ENCODE measurements at regions not wholly inside any gene's neighbourhood (a gene's known extent, or its start where the extent isn't known, plus 50 kb on each side); places are given as distances from the start of the nearest gene placed in this dataset.

GRCh38 chr18:72233106-72233505 lies 311.0 kb downstream of the CBLN2 start:
- CTCF ChIA-PET = no interaction called here
- Histone ChIP-seq H3K36me3 (ENCODE audit: control insufficient read depth, insufficient read depth, low read length) (no peaks in the 10 kb centered on the region; the same call in 1 of the 2 replicates), H3K27me3 (ENCODE audit: control insufficient read depth, insufficient read depth, low read length) (no peaks in the 10 kb centered on the region), H3K4me3 (ENCODE audit: low read depth in 2 of 2, low read length in 2 of 2) (no peak overlapping the region), H3K4me1 (ENCODE audit: control insufficient read depth, insufficient read depth, low read length) (no peaks in the 10 kb centered on the region), H3K9me3 (ENCODE audit: control insufficient read depth, insufficient read depth, low read depth, low read length) (no peaks in the 10 kb centered on the region), H3K27ac (ENCODE audit: low read length) (no peak overlapping the region)
- in situ Hi-C loops (cut with HindIII; ENCODE audit: low pct_unique_long_range_greater_than_20kb, low sequenced_read_pairs) (no loop called here), intact Hi-C loops (cut with micrococcal nuclease; ENCODE audit: unreplicated experiment) (no loop called here)
- TF ChIP-seq CTCF (IDR thresholded peaks at IDR 0.05) = no peak
- no peak for TF ChIP-seq SIN3A (IDR thresholded peaks at IDR 0.05; ENCODE audit: borderline replicate concordance, insufficient read depth, low read depth, low read length)
- TF ChIP-seq REST (IDR thresholded peaks at IDR 0.05; ENCODE audit: insufficient read depth in 1 of 2, low read depth in 2 of 2, low read length in 1 of 2) = no peak
- TF ChIP-seq TCF7L2 (IDR thresholded peaks at IDR 0.05; ENCODE audit: low read depth, low read length) = no peak
- no peak for TF ChIP-seq POLR2AphosphoS5 (IDR thresholded peaks at IDR 0.05; ENCODE audit: low read depth, low read length)
- no peak for DNase-seq (ENCODE audit: low read depth, low spot score)
- POLR2A ChIA-PET = no interaction called here
- ATAC-seq = no peak
- BruUV-seq (replicated peaks) = no TSS peak

- no peaks in the 10 kb centered on the region for H3K27me3 ChIP-seq (ENCODE audit: control insufficient read depth, insufficient read depth, low read length)
- CTCF ChIA-PET = no interaction called here
- H3K4me3 ChIP-seq (ENCODE audit: low read depth in 2 of 2, low read length in 2 of 2) = no peak overlapping the region
- no TSS peak for BruUV-seq (replicated peaks)
- no peak overlapping the region for H3K27ac ChIP-seq (ENCODE audit: low read length)
- POLR2A ChIA-PET = no interaction called here
- ATAC-seq (no peak), DNase-seq (ENCODE audit: low read depth, low spot score) (no peak)
- in situ Hi-C loops (cut with HindIII; ENCODE audit: low pct_unique_long_range_greater_than_20kb, low sequenced_read_pairs) (no loop called here), intact Hi-C loops (cut with micrococcal nuclease; ENCODE audit: unreplicated experiment) (no loop called here)
- H3K4me1 ChIP-seq (ENCODE audit: control insufficient read depth, insufficient read depth, low read length) = no peaks in the 10 kb centered on the region
- no peaks in the 10 kb centered on the region; the same call in 1 of the 2 replicates for H3K36me3 ChIP-seq (ENCODE audit: control insufficient read depth, insufficient read depth, low read length)
- H3K9me3 ChIP-seq (ENCODE audit: control insufficient read depth, insufficient read depth, low read depth, low read length) = no peaks in the 10 kb centered on the region
- TF ChIP-seq SIN3A (IDR thresholded peaks at IDR 0.05; ENCODE audit: borderline replicate concordance, insufficient read depth, low read depth, low read length) (no peak), CTCF (IDR thresholded peaks at IDR 0.05) (no peak), TCF7L2 (IDR thresholded peaks at IDR 0.05; ENCODE audit: low read depth, low read length) (no peak), REST (IDR thresholded peaks at IDR 0.05; ENCODE audit: insufficient read depth in 1 of 2, low read depth in 2 of 2, low read length in 1 of 2) (no peak), POLR2AphosphoS5 (IDR thresholded peaks at IDR 0.05; ENCODE audit: low read depth, low read length) (no peak)
Observed at GRCh38 chr18:72232644-72233043, 311.5 kb downstream of the CBLN2 start.
